GM19351 (cell line): ENCODE measurements at regions not wholly inside any gene's neighbourhood (a gene's known extent, or its start where the extent isn't known, plus 50 kb on each side); places are given as distances from the start of the nearest gene placed in this dataset.

ENCODE experiments used
- ATAC-seq: cut with Tn5 transposase; IDR thresholded peaks from one replicate; pipeline ENCODE4 v1.9.1; 2021; ENCODE audit warnings: mild to moderate bottlenecking, moderate library complexity; ENCODE audit not compliant: unreplicated experiment

GRCh38 chr6:84425971-84426705, 198.7 kb upstream of the CEP162 start:
- no peak for ATAC-seq

GRCh38 chr6:84424956-84425355, 197.5 kb upstream of the CEP162 start:
- ATAC-seq: no peak

GRCh38 chr6:84422380-84422968, 195.0 kb upstream of the CEP162 start:
- peak; percentile 91 for ATAC-seq

GRCh38 chr6:84421031-84421430, 193.6 kb upstream of the CEP162 start:
- no peak for ATAC-seq

GRCh38 chr6:84417260-84417659, 189.8 kb upstream of the CEP162 start:
- ATAC-seq: no peak

- no peak for ATAC-seq
Observed at GRCh38 chr6:84416043-84416657, 188.7 kb upstream of the CEP162 start.

- ATAC-seq: no peak
Observed at GRCh38 chr6:84415517-84415916, 188.1 kb upstream of the CEP162 start.

GRCh38 chr6:84415068-84415467, 187.6 kb upstream of the CEP162 start:
- ATAC-seq: no peak

- ATAC-seq: no peak
Observed at GRCh38 chr6:84414531-84414930, 187.1 kb upstream of the CEP162 start.

- no peak for ATAC-seq
Observed at GRCh38 chr6:84411060-84411629, 183.7 kb upstream of the CEP162 start.

GRCh38 chr6:84409911-84410310, 182.5 kb upstream of the CEP162 start:
- no peak for ATAC-seq

- no peak for ATAC-seq
Observed at GRCh38 chr6:84408028-84408427, 180.6 kb upstream of the CEP162 start.

GRCh38 chr6:84403545-84403944, 176.1 kb upstream of the CEP162 start:
- no peak for ATAC-seq

- ATAC-seq: no peak
Observed at GRCh38 chr6:84399003-84399402, 171.6 kb upstream of the CEP162 start.

- no peak for ATAC-seq
Observed at GRCh38 chr6:84392261-84392660, 164.8 kb upstream of the CEP162 start.

GRCh38 chr6:84390851-84391250, 163.4 kb upstream of the CEP162 start:
- no peak for ATAC-seq

GRCh38 chr6:84390334-84390733, 162.9 kb upstream of the CEP162 start:
- no peak for ATAC-seq

GRCh38 chr6:84379142-84379541, 151.7 kb upstream of the CEP162 start:
- no peak for ATAC-seq

- ATAC-seq: no peak
Observed at GRCh38 chr6:84372290-84372689, 144.8 kb upstream of the CEP162 start.

- ATAC-seq: no peak
Observed at GRCh38 chr6:84371681-84372080, 144.2 kb upstream of the CEP162 start.

GRCh38 chr6:84362193-84362821, 134.9 kb upstream of the CEP162 start:
- ATAC-seq: no peak
